EL (cell line): ENCODE measurements at regions not wholly inside any gene's neighbourhood (a gene's known extent, or its start where the extent isn't known, plus 50 kb on each side); places are given as distances from the start of the nearest gene placed in this dataset.
"Not testable (repeated sequence)": the region's sequence is repeated elsewhere in the genome, so short reads cannot be mapped to it uniquely, and the experiment has no call there.

Experiments used
- DNase-seq: peaks from one replicate; pipeline ENCODE4 v3.0.0-alpha.2; 2016

GRCh38 chr12:115810122-115810901, 467.2 kb downstream of the MED13L start:
- DNase-seq = no peak

DNA sequence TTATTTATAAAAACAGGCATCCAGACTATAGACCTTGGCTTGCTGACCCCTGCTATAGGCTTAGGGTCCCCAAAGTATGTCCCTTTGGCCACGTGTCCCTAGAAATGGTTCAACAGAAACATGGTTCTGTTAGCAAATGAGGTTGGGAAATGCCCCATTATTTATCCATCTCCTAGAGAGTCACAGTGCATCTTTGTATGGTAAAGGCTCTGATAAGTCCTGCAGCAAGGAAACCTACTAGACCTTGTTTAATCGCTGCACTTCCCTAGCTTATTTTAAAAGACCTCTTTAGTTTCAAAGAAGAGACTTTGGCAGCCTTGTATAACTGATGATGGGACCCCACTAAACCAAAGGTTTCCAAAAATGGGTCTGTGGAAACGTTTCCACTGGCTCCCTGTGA, 471.5 kb downstream of the MED13L start:
- DNase-seq = no peak

GRCh38 chr12:115802767-115803166, 474.7 kb downstream of the MED13L start:
- no peak for DNase-seq

DNA sequence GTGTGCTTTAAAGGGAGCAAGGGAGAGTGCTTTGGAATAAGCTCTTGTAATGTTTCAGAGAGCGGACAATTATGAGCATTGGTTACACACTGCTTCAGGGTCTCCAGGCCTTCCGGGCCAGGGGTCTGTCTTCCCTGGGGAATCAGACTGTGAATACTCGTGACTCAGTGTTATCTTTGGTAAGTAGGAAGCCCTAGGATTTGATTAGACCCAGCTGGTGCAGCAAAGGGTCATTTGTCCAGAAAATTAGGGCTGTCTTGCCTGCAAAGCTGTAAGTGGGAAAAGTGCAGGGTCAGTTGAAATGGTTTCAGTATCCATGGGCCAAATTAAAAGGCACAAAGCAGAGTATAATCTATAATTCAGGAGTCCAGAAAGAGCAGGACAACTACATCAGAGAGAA, 475.6 kb downstream of the MED13L start:
- DNase-seq = no peak

GRCh38 chr12:115799610-115800009, 477.9 kb downstream of the MED13L start:
- no peak for DNase-seq

GRCh38 chr12:115798309-115798917, 479.1 kb downstream of the MED13L start:
- DNase-seq = no peak

GRCh38 chr12:115794659-115795081, 482.8 kb downstream of the MED13L start:
- DNase-seq = no peak

- DNase-seq = no peak
Measured at GRCh38 chr12:115791331-115791730, 486.2 kb downstream of the MED13L start.

- DNase-seq = no peak
Measured at GRCh38 chr12:115790526-115790925, 487.0 kb downstream of the MED13L start.

GRCh38 chr12:115786490-115786889, 491.0 kb downstream of the MED13L start:
- DNase-seq = not testable (repeated sequence)

DNA sequence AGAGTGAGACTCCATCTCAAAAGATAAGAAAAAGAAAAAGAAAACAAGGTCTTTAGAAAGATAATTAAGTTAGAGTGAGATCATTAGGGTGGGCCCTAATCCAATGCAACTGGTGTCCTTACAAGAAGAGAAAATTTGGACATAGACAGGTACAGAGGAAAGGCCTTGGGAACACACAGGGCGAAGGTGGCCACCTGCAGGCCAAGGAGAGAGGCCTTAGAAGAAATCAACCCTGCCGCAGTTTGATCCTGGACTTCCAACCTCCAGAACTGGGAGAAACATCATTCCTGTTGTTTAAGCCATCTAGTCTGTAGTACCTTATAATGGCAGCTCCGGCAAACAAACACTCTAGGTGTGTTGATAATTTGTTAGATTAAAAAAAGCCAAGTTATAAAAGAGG, 491.9 kb downstream of the MED13L start:
- no peak for DNase-seq

DNA sequence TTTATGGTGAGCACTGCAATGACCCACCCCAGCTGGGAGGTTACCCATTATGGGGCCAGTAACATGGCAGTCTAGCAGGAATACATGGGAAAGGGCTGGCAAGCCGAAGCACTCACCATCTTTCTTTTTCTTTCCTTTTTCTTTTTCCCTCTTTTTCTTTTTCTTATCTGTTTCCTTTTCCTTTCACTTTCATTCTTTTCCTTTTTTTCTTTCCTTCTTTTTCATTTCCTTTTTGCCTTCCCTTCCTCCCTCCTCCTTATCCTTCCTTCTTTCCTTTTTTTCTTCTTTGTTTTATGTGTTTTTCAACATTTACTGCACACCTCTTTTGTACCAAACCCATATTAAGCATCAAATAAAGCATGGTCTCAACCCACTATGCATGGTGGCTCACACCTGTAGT, 501.1 kb downstream of the MED13L start:
- no peak for DNase-seq

GRCh38 chr12:115774148-115774895, 503.2 kb downstream of the MED13L start:
- DNase-seq = no peak

GRCh38 chr12:115771601-115772000, 505.9 kb downstream of the MED13L start:
- no peak for DNase-seq

GRCh38 chr12:115771065-115771464, 506.4 kb downstream of the MED13L start:
- peak; percentile 17 for DNase-seq

- no peak for DNase-seq
Measured at GRCh38 chr12:115770643-115771042, 506.9 kb downstream of the MED13L start.

DNA sequence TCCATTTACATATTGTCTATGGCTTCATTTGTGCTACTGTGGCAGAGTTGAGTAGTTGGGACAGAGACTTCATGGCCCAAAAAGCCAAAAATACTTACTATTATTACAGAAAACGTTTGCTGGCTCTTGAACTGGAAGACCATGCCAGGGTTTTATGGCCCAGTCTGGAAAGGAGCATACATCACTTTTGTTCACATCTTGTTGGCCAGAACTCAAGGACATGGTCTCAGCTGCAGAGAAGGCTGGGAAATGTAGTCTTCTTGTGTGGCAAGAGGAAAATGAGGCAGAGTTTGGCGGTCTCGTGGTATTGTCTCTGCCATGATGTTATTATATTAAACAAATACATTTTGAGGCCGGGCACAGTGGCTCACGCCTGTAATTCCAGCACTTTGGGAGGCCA, 509.6 kb downstream of the MED13L start:
- DNase-seq = no peak

DNA sequence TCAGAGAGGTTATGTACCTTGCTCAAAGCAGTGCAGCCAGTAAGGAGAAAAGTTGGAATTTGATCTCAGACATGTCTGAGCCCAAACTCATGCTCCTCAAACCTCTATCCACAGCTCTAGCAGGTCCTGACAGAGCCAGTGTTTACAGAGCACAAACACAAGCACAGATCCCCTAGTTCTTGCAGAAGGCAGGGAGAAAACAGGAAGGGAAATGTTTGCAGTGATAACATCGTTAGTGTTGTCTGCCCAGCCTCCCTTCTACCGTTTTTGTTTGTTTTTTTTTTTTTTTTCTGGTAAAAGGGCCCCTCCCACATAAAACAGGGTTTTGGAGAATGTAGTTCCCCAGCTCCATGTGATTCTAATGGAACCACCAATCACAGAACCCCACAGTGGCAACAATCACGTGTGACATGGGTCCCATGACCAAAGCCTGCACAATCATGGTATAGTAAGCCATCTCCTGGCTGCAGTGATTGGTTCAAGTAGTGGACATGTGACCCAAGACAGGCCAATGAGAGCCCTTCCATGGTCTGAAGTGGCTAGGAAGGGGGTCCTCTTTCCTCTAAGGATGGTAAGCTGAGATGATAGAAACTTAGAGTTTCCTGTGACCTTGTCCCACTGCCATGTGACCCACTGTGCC, 513.4 kb downstream of the MED13L start:
- no peak for DNase-seq

DNA sequence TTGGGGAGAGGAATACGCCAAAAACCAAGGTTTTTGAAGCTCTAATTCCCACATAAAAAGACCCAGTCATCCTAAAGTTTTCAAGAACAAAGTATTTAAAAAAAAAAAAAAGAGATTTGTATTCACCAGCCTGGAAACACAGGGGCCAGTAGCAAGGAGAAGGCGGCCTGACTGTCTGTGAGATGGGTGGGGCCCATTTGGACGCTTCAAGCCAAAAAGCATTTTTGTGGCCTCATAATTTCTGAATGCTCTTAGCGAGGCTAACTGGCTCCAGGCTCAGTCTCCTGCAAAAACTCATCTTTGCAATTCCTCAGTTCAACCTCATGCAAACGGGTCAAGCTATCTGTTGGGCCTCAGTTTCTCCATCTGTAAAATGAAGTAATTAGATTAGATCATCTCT, 514.1 kb downstream of the MED13L start:
- peak; percentile 52 for DNase-seq

DNA sequence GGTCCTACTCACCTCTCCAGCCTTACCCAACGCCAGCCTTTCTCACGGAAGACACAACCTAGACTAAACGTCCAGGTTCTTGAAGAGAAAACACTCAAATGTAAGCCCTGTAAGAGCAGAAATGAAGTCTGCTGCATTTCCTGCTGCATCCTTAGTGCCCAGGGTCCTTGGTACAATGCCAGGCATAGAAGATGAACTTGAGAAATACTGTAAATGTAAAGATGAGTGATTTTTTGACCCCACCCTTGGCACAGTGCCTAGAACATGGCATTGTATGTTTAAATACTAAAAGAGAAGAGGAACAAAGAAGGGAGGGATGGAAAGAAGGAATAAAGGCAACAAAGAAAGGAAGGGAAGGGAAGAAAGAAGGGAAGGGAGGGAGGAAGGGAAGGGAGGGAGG, 514.6 kb downstream of the MED13L start:
- no peak for DNase-seq

DNA sequence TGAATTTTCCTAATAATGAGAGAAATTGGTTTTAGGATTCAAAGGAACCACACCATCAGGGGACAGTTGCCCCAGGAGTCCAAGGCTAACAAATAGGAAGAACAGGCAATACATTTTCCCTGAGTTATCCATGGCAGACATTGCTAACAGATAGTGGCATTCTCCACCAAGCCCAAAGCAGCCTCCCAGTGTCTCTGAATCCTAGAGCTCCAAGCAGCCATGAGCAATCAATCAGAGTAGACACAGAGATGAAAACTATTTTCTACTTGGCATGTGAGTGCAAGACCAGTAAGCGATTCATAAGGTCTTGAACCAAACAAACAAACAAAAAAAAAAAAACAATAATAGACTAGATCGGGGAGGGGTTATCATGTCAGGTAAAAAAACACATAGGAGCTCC, 515.7 kb downstream of the MED13L start:
- DNase-seq = peak; percentile 50

GRCh38 chr12:115760231-115760630, 517.3 kb downstream of the MED13L start:
- DNase-seq = no peak

DNA sequence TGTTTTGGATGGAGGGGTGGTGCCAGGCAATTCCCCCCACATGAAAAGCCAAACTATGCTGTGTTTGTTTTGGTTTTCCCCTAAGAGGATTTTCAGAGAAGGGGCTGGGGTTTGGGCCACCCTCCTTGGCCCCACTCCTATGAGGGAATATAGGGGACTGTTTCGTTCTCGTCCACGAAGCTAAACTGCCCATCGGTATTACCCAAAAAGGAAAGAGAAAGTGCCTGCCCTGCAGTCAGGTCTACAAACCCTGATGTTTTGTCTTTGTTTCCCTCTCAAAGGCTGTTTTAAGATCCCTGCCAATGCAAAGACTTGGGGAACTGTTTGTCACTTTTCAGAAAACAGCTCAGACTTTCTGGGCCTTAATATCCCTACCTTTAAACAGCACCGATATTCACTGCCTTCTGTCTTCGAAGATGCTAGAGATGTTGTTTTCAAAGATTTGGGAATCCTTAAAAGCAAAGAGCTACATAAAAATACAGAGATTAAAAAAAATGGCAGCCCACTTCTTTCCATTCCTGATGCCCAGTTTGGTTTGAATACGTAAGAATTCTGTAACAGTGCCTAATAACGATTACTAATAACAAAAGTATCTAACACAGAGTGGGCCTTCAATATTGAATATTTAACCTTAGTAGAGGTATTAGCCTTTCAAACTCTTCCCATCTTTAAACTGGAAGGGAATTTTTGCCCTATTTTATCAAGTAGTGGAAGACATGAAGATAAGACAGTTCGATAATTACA, 518.4 kb downstream of the MED13L start:
- DNase-seq = peak; percentile 58
